Activated naive CD8-positive, alpha-beta T cell (primary cell): ENCODE measurements at regions not wholly inside any gene's neighbourhood (a gene's known extent, or its start where the extent isn't known, plus 50 kb on each side); places are given as distances from the start of the nearest gene placed in this dataset.
"Not testable (repeated sequence)": the region's sequence is repeated elsewhere in the genome, so short reads cannot be mapped to it uniquely, and the experiment has no call there.

Experiments
- H3K27ac Mint-ChIP-seq: one replicate; pipeline ENCODE4 v1.8.0; 2021; ENCODE audit warnings: mixed read lengths
- H3K27me3 Mint-ChIP-seq: one replicate; pipeline ENCODE4 v1.8.0; 2021; ENCODE audit warnings: mixed read lengths
- H3K36me3 Mint-ChIP-seq: one replicate; pipeline ENCODE4 v1.8.0; 2021; ENCODE audit warnings: mixed read lengths
- H3K4me1 Mint-ChIP-seq: one replicate; pipeline ENCODE4 v1.8.0; 2021; ENCODE audit warnings: low read depth, mixed read lengths
- H3K4me3 Mint-ChIP-seq: one replicate; pipeline ENCODE4 v1.8.0; 2021; ENCODE audit warnings: mild to moderate bottlenecking, mixed read lengths
- H3K9me3 Mint-ChIP-seq: one replicate; pipeline ENCODE4 v1.8.0; 2021; ENCODE audit warnings: low read depth, mixed read lengths

DNA sequence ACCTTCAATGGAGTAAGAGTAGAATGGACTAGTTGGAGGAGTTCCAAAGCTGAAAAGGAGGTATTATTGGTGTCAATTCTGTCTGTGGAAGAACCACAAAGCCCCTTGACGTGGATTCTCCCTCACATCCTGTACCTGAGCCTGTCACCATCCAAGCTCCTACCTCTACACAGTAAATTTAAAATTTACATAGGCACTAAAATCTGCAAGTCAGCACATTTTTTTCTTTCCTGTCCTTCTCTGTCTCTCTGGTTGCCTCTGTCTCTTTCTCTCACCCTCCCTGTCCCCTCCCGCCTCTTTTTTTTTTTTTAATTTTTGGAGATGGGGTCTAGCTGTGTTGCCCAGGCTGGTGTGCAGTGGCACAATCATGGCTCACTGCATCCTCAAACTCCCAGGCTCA is 236.2 kb downstream of the ZNF37A start:
- H3K27me3 Mint-ChIP-seq, H3K4me3 Mint-ChIP-seq, H3K27ac Mint-ChIP-seq, H3K4me1 Mint-ChIP-seq, H3K9me3 Mint-ChIP-seq, H3K36me3 Mint-ChIP-seq: not testable (repeated sequence)

DNA sequence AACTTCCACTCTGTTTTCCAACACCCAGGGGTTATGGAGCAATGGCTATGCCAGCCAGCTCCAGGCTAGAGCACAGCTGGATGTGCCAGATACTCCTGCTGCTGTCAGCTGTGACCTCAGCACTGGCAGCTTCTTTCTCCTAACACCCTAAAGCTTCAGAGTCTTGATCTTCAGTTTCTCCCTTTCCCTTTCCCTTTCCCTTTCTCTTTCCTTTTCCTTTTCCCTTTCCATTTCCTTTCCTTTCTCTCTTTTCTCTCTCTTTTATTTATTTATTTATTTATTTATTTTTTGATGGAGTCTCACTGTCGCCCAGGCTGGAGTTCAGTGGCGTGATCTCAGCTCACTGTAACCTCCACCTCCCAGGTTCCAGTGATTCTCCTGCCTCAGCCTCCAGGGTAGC is 237.0 kb downstream of the ZNF37A start:
- not testable (repeated sequence) for H3K4me1 Mint-ChIP-seq, H3K27ac Mint-ChIP-seq, H3K27me3 Mint-ChIP-seq, H3K9me3 Mint-ChIP-seq, H3K36me3 Mint-ChIP-seq, H3K4me3 Mint-ChIP-seq

DNA sequence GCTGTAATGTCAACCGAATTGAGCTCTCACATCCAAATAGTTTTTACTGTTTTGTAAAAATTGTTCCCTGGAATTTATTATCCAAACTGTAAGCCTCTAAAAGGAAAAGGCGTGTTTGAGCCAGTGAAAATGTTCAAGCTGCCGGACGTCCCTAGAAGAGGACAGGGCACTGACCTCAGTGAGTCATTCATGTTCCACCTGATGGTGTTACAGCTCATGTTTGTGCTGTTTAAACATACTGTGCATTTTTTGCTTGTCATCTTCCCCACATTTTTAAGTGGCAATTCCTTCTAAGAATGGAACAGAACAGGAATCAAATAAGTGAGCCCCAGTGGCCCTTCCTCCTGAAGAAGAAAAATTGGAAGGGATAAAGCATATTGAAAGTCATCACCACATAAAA is 239.6 kb downstream of the ZNF37A start:
- H3K9me3 Mint-ChIP-seq, H3K27me3 Mint-ChIP-seq, H3K4me3 Mint-ChIP-seq, H3K36me3 Mint-ChIP-seq, H3K4me1 Mint-ChIP-seq, H3K27ac Mint-ChIP-seq: not testable (repeated sequence)

DNA sequence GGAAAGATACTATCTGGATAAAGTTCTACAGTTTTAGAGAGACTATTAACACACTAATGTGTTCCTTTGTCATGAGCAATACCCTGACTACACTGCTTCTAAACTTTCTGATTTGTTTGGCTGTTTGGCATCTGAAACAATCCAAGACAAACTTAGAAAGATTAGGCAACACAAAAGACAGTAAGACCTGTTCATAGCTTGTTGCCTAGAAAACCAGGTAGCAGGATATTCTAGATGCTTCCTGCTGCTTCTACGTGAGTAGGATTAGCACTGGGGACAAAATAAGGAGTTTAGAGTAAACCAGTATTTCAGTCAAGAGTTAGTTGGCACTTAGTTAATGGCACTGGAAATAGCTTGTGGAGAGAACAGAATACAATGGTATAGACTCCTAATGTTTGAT is 256.5 kb downstream of the ZNF37A start:
- not testable (repeated sequence) for H3K27ac Mint-ChIP-seq, H3K4me3 Mint-ChIP-seq, H3K36me3 Mint-ChIP-seq, H3K27me3 Mint-ChIP-seq, H3K9me3 Mint-ChIP-seq, H3K4me1 Mint-ChIP-seq

DNA sequence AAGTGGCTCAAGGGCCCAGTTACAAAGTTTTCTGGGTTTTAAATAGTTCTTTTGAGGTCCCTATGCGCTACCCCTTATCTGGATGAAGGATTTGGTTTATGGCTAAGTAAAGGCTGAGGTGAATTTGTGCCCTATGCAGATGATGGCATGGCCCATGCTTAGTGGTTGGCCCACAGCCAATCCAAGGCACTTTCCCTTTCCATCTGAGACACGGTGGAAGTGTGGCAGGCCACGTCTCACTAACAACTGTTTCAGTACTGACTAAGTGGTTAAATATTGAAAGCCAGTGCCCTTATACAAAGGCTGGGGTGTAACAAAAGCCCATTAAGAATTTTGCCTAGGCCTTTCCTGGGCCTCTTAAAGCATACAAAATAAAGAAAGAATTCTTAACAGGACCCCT is 260.3 kb downstream of the ZNF37A start:
- not testable (repeated sequence) for H3K27me3 Mint-ChIP-seq, H3K36me3 Mint-ChIP-seq, H3K27ac Mint-ChIP-seq, H3K9me3 Mint-ChIP-seq, H3K4me3 Mint-ChIP-seq
- peaks cover 20% of the 10 kb centered on the region for H3K4me1 Mint-ChIP-seq

DNA sequence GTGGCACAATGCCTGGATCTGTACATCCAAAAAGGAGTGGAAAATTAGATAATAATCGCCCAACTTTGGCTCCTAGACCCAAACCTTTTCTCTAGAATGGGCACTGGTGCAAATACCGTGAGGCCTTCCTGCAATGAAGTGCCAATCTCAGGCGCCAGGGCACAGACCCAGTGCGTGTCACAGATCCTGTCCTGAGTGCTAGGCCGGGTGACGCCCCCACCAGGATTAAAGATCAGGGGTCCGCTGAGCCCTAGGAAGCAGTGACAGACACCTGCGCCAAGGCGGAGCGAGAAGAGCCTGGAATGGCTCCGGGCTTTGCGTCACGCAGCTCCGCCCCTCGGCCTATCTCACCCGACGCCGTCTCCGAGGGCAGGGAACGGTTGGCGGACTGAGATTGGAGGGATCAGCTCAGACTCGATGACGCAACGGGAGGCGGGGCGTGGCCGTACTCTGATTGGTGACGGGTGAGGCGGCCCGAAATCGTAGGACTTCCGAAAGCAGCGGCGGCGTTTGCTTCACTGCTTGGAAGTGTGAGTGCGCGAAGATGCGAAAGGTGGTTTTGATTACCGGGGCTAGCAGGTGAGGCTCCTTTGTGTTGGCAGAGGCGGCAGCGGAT is 261.9 kb downstream of the ZNF37A start:
- Mint-ChIP-seq H3K4me1 (peaks cover 26% of the 10 kb centered on the region), H3K4me3 (peak overlapping the region; percentile 96), H3K27ac (peak overlapping the region; percentile 91)
- H3K27me3 Mint-ChIP-seq, H3K36me3 Mint-ChIP-seq, H3K9me3 Mint-ChIP-seq: not testable (repeated sequence)

DNA sequence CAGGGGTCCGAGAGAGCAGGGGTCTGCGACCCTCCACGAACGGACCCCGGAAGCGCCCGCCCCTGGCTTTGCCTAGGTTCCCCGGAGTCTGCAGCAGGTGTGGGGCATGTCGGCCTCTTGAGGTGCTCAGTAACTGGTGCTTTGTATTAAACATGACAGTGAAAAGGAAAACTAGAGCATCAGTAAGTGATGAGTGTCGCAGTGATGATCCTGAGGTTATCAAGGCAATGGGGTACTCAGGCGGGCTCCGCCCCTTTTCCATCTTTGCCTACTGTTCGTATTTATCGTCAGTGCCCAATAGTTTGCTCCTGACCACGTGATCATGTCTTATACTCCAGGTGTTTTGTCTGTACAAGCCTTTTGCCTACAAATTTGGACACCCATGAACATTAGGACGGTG is 262.4 kb downstream of the ZNF37A start:
- peak overlapping the region; percentile 91 for H3K27ac Mint-ChIP-seq
- not testable (repeated sequence) for H3K9me3 Mint-ChIP-seq, H3K27me3 Mint-ChIP-seq, H3K36me3 Mint-ChIP-seq
- H3K4me1 Mint-ChIP-seq: peaks cover 27% of the 10 kb centered on the region
- H3K4me3 Mint-ChIP-seq: peak overlapping the region; percentile 96

DNA sequence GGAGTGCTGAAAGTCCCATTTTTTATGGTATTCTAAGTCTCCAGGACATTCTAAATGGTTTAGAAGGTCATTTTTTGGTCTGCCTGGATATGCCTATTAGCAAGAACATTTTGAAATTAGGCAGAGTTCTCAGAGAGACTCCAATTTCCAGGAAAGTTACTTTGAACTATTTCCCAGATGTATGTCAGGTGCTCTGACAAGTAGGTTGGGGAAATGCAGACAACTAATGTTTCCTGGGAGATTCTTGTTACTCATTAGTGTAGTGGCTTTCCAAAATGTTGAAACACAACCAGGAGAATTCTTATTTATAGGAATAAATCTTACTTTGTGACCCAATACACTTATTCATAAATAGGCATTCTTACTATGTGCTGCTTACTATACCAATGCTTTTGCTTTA is 268.4 kb downstream of the ZNF37A start:
- not testable (repeated sequence) for H3K36me3 Mint-ChIP-seq, H3K4me3 Mint-ChIP-seq, H3K27ac Mint-ChIP-seq, H3K27me3 Mint-ChIP-seq, H3K9me3 Mint-ChIP-seq
- peaks cover 28% of the 10 kb centered on the region for H3K4me1 Mint-ChIP-seq

DNA sequence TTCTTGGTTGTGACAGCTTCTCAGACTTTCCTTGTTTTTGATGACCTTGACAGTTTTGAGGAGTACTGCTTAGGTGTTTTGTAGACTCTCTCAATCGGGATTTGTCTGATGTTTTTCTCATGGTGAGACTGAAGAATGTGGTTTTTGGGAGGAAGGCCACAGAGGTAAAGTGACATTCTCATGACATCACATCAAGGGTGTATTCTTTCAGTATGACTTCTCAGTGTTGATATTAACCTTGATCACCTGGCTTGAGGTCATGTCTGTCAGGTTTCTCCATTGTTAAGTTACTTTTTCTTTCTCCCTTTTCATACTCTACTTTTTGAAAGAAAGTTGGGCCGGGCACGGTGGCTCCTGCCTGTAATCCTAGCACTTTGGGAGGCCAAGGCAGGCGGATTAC is 269.9 kb downstream of the ZNF37A start:
- H3K9me3 Mint-ChIP-seq, H3K36me3 Mint-ChIP-seq, H3K4me3 Mint-ChIP-seq, H3K27ac Mint-ChIP-seq, H3K27me3 Mint-ChIP-seq: not testable (repeated sequence)
- peaks cover 17% of the 10 kb centered on the region for H3K4me1 Mint-ChIP-seq

DNA sequence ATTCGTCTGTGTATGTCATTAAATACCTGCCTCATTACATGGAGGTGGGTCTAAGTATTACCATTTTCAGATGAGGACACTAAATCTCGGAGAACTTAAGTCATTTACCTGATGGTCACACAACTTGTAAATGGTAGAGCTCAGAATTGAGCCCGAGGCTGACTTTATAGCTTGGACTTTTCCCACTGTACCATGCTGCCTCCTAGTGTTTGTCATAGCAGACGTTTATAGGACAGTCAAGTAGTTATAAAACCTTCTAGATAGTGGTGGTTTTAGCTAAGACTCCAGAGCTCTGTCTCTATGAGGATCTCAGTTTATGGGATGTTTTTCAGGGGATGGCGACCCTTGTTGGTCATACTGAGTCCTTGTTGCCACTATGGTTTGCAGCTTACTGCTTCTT is 271.8 kb downstream of the ZNF37A start:
- not testable (repeated sequence) for H3K9me3 Mint-ChIP-seq, H3K4me1 Mint-ChIP-seq, H3K27me3 Mint-ChIP-seq, H3K4me3 Mint-ChIP-seq, H3K27ac Mint-ChIP-seq, H3K36me3 Mint-ChIP-seq

DNA sequence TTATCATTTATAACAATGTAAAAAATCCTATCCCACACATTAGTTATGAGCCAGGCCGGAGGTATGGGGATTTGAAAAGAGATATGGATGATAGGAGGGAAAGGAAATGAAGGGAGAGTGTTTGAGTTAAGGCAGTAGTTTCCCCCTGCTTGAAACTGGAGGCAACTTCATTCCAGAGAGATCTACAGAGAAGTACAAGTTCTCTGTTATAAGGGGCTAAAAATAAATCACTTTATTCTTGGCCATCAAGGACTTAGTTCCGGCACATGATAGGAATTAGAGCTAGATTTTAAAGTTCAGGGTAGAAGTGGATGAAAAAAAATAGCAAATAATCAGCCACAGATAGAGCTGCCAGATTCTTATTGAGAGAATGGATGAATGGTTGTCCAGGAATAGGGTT is 289.7 kb downstream of the ZNF37A start:
- not testable (repeated sequence) for H3K27ac Mint-ChIP-seq, H3K4me1 Mint-ChIP-seq, H3K36me3 Mint-ChIP-seq, H3K27me3 Mint-ChIP-seq, H3K9me3 Mint-ChIP-seq, H3K4me3 Mint-ChIP-seq

DNA sequence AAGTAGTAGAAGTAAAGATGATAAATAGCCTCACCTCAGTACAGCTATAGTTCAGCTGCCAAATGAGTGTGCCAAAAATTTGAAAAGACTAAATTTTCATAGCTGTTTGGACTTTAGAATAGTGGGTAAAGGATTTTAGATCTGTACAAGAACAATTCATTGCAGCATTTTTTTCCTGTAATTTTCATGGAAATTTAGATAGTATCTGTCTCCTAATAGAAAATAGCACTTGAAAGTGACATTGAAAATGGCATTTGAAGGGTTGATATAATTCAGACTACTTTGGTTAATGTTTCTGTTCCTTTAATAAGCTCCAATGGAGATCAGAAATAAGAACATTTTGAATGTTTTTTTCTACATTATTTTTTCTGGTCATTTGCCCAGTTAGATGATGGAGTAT is 292.7 kb downstream of the ZNF37A start:
- H3K4me3 Mint-ChIP-seq, H3K4me1 Mint-ChIP-seq, H3K9me3 Mint-ChIP-seq, H3K36me3 Mint-ChIP-seq, H3K27me3 Mint-ChIP-seq, H3K27ac Mint-ChIP-seq: not testable (repeated sequence)

DNA sequence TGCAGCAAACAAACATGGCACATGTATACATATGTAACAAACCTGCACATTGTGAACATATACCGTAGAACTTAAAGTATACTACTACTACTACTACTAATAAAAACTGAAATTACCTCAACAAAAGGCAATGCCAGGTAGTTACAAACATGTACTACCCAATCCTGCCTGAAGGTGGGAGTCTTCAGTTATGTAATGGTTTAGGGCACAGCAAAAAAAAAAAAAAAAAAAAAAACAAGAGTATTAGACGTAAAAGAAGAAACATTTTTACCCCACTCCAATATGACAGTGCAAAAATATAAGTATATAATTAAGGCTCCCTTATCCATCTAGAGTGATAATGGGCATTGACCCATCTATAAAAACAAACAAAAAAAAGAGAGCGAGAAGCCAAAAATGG is 296.6 kb downstream of the ZNF37A start:
- H3K4me3 Mint-ChIP-seq, H3K27me3 Mint-ChIP-seq, H3K4me1 Mint-ChIP-seq, H3K36me3 Mint-ChIP-seq, H3K27ac Mint-ChIP-seq, H3K9me3 Mint-ChIP-seq: not testable (repeated sequence)

DNA sequence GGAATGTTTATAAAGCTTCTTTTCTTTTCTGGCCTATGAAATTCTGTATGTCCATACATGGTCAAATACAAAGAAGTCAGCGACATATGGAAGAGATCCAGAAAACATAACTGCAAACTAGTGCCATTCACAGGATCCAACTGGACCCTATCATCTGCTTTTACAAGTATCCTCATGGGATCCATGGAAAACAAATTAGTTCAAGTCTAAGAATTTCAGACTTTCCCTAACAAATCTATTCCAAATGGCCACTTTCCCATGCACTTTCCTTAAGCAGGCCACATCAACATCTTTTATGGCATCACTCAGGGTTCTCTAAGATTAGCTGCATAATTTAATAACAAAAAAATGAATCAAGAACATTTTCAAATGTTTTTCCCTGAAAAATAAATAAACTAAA is 301.3 kb downstream of the ZNF37A start:
- not testable (repeated sequence) for H3K9me3 Mint-ChIP-seq, H3K4me3 Mint-ChIP-seq, H3K27me3 Mint-ChIP-seq, H3K4me1 Mint-ChIP-seq, H3K36me3 Mint-ChIP-seq, H3K27ac Mint-ChIP-seq

DNA sequence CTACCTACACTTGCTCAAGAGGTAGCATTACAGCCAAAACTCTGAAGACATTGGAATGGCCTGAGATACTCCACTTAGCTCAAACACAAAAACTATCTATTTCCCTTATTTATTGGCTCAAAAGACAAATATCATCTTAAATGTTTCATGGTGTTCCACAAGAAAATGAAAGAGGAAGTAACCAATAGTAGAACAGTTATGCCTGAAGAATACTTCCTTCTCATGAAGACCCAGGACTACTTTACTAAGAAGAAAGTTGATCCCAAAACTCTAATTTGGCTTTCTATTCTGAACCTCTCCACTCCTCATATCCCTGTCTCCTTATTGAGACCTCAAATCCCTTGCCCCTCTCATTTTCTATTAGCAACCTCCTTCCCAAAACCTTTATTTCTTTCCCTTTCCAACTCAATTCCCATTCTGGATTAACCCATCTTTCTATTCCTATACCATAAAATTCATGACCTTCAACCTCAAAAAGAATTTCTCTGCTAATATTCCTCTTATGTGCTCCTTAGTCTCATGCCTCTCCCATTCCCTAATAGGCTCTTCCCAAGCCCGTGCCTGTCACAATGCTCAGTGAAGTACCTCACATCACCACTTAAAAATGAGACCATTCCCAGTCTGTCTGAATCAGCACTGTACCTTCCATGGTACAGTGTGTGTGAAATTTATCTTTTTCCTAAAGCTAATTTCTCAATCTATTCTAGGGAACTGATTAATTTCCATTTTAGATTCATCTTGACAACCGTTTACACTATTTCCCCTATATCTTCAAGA is 302.2 kb downstream of the ZNF37A start:
- not testable (repeated sequence) for H3K27ac Mint-ChIP-seq, H3K36me3 Mint-ChIP-seq, H3K4me3 Mint-ChIP-seq, H3K9me3 Mint-ChIP-seq, H3K4me1 Mint-ChIP-seq, H3K27me3 Mint-ChIP-seq

DNA sequence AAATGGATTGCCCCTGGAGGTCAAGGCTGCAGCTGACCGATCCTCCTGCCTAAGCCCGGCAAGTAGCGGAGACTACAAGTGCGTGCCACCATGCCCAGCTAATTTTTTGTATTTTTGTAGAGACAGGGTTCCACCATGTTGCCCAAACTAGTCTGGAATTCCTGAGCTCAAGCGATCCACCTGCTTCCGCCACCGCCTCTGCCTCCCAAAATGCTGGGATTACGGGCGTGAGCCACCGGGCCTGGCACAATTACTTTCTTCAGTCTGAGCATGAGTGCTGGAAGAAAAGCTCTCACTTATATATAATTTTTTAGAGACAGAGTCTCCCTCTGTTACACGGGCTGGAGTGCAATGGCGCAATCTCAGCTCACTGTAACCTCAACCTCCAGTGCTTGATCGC is 307.4 kb downstream of the ZNF37A start:
- not testable (repeated sequence) for H3K27ac Mint-ChIP-seq, H3K9me3 Mint-ChIP-seq, H3K27me3 Mint-ChIP-seq, H3K4me1 Mint-ChIP-seq, H3K36me3 Mint-ChIP-seq
- H3K4me3 Mint-ChIP-seq: peak overlapping the region; percentile 92
